GM23248 (cell line): ENCODE measurements at regions not wholly inside any gene's neighbourhood (a gene's known extent, or its start where the extent isn't known, plus 50 kb on each side); places are given as distances from the start of the nearest gene placed in this dataset. TPM values are rescaled to one million over a fixed set of nuclear protein-coding genes. Genes with fewer than 3 reads are reported as not detected.

ENCODE experiments used
- DNase-seq: peaks from one replicate; pipeline ENCODE4 v3.0.0-alpha.2; 2015
- H2AFZ ChIP-seq: fragments of 200-600 bp; sonication (generic); 2 replicates; pipeline ENCODE4 v1.6.1; 2016; ENCODE audit warnings: antibody characterized with exemption
- H3F3A ChIP-seq: fragments of 200-600 bp; sonication (generic); 2 replicates; pipeline ENCODE4 v1.6.1; 2016; ENCODE audit warnings: mild to moderate bottlenecking, antibody characterized with exemption, mixed run types; ENCODE audit not compliant: insufficient read depth
- H3K27ac ChIP-seq: fragments of 200-600 bp; sonication (generic); 2 replicates; pipeline ENCODE4 v1.5.1; 2016; ENCODE audit warnings: mild to moderate bottlenecking
- H3K27me3 ChIP-seq: fragments of 200-600 bp; sonication (generic); replicated peaks from 2 replicates; pipeline ENCODE4 v1.6.1; 2016; ENCODE audit warnings: mild to moderate bottlenecking; ENCODE audit not compliant: insufficient read depth
- H3K36me3 ChIP-seq: fragments of 200-600 bp; sonication (generic); 2 replicates; pipeline ENCODE4 v1.6.1; 2016; ENCODE audit warnings: low read depth, mild to moderate bottlenecking
- H3K4me1 ChIP-seq: fragments of 200-600 bp; sonication (generic); 2 replicates; pipeline ENCODE4 v1.6.1; 2016; ENCODE audit warnings: mild to moderate bottlenecking; ENCODE audit not compliant: insufficient read depth
- H3K4me2 ChIP-seq: fragments of 200-600 bp; sonication (generic); one replicate; pipeline ENCODE4 v1.6.1; 2016; ENCODE audit warnings: mild to moderate bottlenecking; ENCODE audit not compliant: unreplicated experiment
- H3K4me3 ChIP-seq: fragments of 200-600 bp; sonication (generic); 2 replicates; pipeline ENCODE4 v1.5.1; 2016; ENCODE audit warnings: mild to moderate bottlenecking
- H3K79me2 ChIP-seq: fragments of 200-600 bp; sonication (generic); 2 replicates; pipeline ENCODE4 v1.6.1; 2016; ENCODE audit warnings: mild to moderate bottlenecking; ENCODE audit not compliant: insufficient read depth
- H3K9ac ChIP-seq: fragments of 200-600 bp; sonication (generic); 2 replicates; pipeline ENCODE4 v1.6.1; 2016; ENCODE audit warnings: mild to moderate bottlenecking
- H3K9me2 ChIP-seq: fragments of 200-600 bp; sonication (generic); 2 replicates; pipeline ENCODE4 v1.6.1; 2016; ENCODE audit warnings: mixed run types, mild to moderate bottlenecking, moderate library complexity; ENCODE audit not compliant: insufficient read depth
- H3K9me3 ChIP-seq: fragments of 200-600 bp; sonication (generic); one replicate; pipeline ENCODE4 v1.6.1; 2017; ENCODE audit warnings: low read depth
- H4K20me1 ChIP-seq: fragments of 200-600 bp; sonication (generic); 2 replicates; pipeline ENCODE4 v1.6.0; 2016; ENCODE audit not compliant: insufficient read depth
- EZH2 ChIP-seq: fragments of 200-600 bp; sonication (generic); IDR thresholded peaks from 2 replicates; pipeline ENCODE4 v1.6.1; 2018; ENCODE audit warnings: antibody characterized with exemption, mild to moderate bottlenecking; ENCODE audit not compliant: insufficient read depth, poor library complexity, severe bottlenecking
- EZH2phosphoT487 ChIP-seq: fragments of 200-600 bp; sonication (generic); IDR thresholded peaks from 2 replicates; pipeline ENCODE4 v1.6.1; 2018; ENCODE audit warnings: antibody characterized with exemption, moderate library complexity, mild to moderate bottlenecking, low read depth; ENCODE audit not compliant: insufficient read depth
- WGBS, 2 experiments: methylation state at CpG; one replicate each; pipeline ENCODE4 v1.1.6; 2015 to 2017; ENCODE audit warnings: low lambda C conversion rate in 2 of 2, low coverage in 1 of 2; ENCODE audit errors: missing lambda C conversion rate in 2 of 2; 5-methylcytosine and 5-hydroxymethylcytosine counted together
- in situ Hi-C: fragments of 300-500 bp; cut with MboI; formaldehyde crosslinking; loops from 2 replicates; pipeline ENCODE4 v1.15.0; 2020
- small RNA-seq: library from RNA; depleted of rRNA; stranded (forward); fragments of <200 nt; gene quantifications from one replicate; pipeline ENCODE3, GENCODE V24; 2014; ENCODE audit warnings: low read depth, low replicate concordance

DNA sequence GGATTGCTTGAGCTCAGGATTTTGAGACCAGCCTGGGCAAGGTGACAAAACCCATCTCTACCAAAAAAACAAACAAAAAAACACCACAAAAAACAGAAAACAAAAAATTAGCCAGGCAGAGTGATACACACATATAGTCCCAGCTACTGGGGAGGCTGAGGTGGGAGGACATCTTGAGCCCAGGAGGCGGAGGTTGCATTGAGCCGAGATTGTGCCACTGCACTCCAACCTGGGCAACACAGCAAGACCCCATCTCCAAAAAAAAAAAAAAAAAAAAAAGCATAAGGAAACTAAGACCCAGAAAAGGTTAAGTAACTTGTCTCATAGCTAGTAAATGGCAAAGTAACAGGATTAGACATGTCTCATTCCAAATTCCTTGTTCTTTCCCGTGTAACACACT is 56.3 kb upstream of the PSMA6 start:
- H3K27me3 ChIP-seq: no peaks in the 10 kb centered on the region
- no peaks in the 10 kb centered on the region for H3F3A ChIP-seq
- H3K4me1 ChIP-seq: 0 out of 2 replicates have a peak, but pooled peaks cover 4% of the 10 kb centered on the region
- no peaks in the 10 kb centered on the region for H3K9me3 ChIP-seq
- no peaks in the 10 kb centered on the region for H4K20me1 ChIP-seq
- H3K4me3 ChIP-seq: no peak overlapping the region
- in situ Hi-C loops: no loop called here
- H2AFZ ChIP-seq: no peak overlapping the region
- H3K4me2 ChIP-seq: no peak overlapping the region
- no peaks in the 10 kb centered on the region for H3K9me2 ChIP-seq
- no peak overlapping the region for H3K27ac ChIP-seq
- WGBS, 2 experiments: 98% methylated on average over 3 of the region's 3 CpGs
- no peak for DNase-seq
- no peaks in the 10 kb centered on the region for H3K79me2 ChIP-seq
- no peaks in the 10 kb centered on the region for H3K36me3 ChIP-seq
- H3K9ac ChIP-seq: no peak overlapping the region
- no peak for TF ChIP-seq EZH2phosphoT487
- no peak for TF ChIP-seq EZH2

DNA sequence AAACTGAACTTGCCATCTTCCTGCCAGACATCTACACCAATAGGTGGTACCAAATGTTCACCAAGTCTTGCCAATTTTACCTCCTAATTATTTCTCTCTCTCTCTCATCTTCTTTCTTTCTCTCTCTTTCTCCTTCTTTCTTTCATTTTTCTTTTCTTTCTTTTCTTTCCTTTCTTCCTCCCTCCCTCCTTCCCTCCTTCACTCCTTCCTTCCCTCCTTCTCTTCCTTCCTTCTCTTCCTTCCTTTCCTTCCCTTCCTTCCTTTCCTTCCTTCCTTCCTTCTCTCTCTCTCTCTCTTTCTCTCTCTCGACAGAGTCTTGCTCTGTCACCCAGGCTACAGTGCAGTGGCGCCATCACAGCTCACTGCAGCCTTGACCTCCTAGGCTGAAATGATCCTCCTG is 55.4 kb upstream of the PSMA6 start:
- Histone ChIP-seq H3K9me2 (no peaks in the 10 kb centered on the region), H3K79me2 (no peaks in the 10 kb centered on the region), H2AFZ (no peak overlapping the region), H3K4me1 (0 out of 2 replicates have a peak, but pooled peaks cover 4% of the 10 kb centered on the region), H3K9me3 (no peaks in the 10 kb centered on the region), H3K4me3 (no peak overlapping the region), H4K20me1 (no peaks in the 10 kb centered on the region), H3K36me3 (no peaks in the 10 kb centered on the region), H3K9ac (no peak overlapping the region), H3K27me3 (no peaks in the 10 kb centered on the region), H3K4me2 (no peak overlapping the region), H3K27ac (no peak overlapping the region), H3F3A (no peaks in the 10 kb centered on the region)
- 67 to 90% methylated on average over 2 of the region's 2 CpGs for WGBS, 2 experiments
- no peak for DNase-seq
- TF ChIP-seq EZH2 (no peak), EZH2phosphoT487 (no peak)
- in situ Hi-C loops: no loop called here

DNA sequence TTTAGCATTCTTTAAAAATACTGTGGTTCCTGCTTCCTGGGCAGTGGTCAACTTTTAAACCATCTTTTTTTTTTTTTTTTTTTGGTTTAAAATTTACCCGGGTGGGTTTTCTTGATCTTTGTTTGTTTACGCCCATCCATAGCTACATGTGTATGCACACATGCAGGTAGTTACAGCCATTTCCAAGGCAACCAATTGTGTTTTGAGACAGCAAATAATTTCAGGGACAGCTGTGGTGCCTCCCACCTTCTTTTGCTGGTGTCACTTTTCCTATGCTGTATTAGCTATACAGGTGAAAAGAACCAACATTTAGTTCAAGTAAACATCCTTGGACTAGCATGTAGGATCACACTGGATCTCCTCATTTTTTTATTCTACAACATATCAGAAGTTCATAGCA is 52.0 kb upstream of the PSMA6 start:
- no peak for TF ChIP-seq EZH2
- no peak for TF ChIP-seq EZH2phosphoT487
- H2AFZ ChIP-seq: no peak overlapping the region
- no peak overlapping the region for H3K27ac ChIP-seq
- 54% methylated on average over 2 of the region's 2 CpGs for whole genome bisulfite sequencing, 2 experiments
- no peaks in the 10 kb centered on the region for H3K27me3 ChIP-seq
- no peak for DNase-seq
- in situ Hi-C loops: no loop called here
- no peak overlapping the region for H3K4me2 ChIP-seq
- H3K4me3 ChIP-seq: no peak overlapping the region
- H3F3A ChIP-seq: no peaks in the 10 kb centered on the region
- no peaks in the 10 kb centered on the region for H3K4me1 ChIP-seq
- H3K79me2 ChIP-seq: no peaks in the 10 kb centered on the region
- H3K9ac ChIP-seq: no peak overlapping the region
- H3K9me3 ChIP-seq: no peaks in the 10 kb centered on the region
- H3K36me3 ChIP-seq: no peaks in the 10 kb centered on the region
- no peaks in the 10 kb centered on the region for H4K20me1 ChIP-seq
- no peaks in the 10 kb centered on the region for H3K9me2 ChIP-seq

Small RNA genes in the stretch of these regions (small RNA-seq; reads per million reads assigned to genes)
- not detected for gene MRPL57P8
